Endothelial cell of umbilical vein (primary cell): ENCODE measurements at regions not wholly inside any gene's neighbourhood (a gene's known extent, or its start where the extent isn't known, plus 50 kb on each side); places are given as distances from the start of the nearest gene placed in this dataset.

Experiments
- CTCF ChIP-seq, 2 donors: IDR thresholded peaks; 1 replicate in 1 of 2; 2 replicates in 1 of 2; pipeline ENCODE4 v1.5.1; 2011; ENCODE audit warnings: low read length in 2 of 2, mild to moderate bottlenecking in 2 of 2, moderate library complexity in 2 of 2, control low read depth in 1 of 2, inconsistent platforms in 1 of 2, low read depth in 1 of 2; ENCODE audit not compliant: insufficient read depth in 1 of 2; ENCODE audit errors: extremely low read depth in 1 of 2
- EZH2 ChIP-seq: IDR thresholded peaks from 2 replicates; pipeline ENCODE4 v1.6.1; 2012; ENCODE audit warnings: borderline replicate concordance, low read depth, mild to moderate bottlenecking, moderate library complexity, low read length, inconsistent platforms; ENCODE audit not compliant: severe bottlenecking
- JUN ChIP-seq: IDR thresholded peaks from 2 replicates; pipeline ENCODE4 v1.6.1; 2011; ENCODE audit warnings: borderline replicate concordance, low read depth; ENCODE audit not compliant: insufficient read length, insufficient read depth
- POLR2A ChIP-seq: IDR thresholded peaks from 2 replicates; pipeline ENCODE4 v1.6.1; 2012; ENCODE audit warnings: low read depth, mild to moderate bottlenecking, control low read depth, low read length
- POLR2AphosphoS5 ChIP-seq: IDR thresholded peaks from 2 replicates; pipeline ENCODE4 v1.6.1; 2012; ENCODE audit warnings: low read depth, mild to moderate bottlenecking, control low read depth, low read length, moderate library complexity; ENCODE audit not compliant: insufficient read depth

DNA sequence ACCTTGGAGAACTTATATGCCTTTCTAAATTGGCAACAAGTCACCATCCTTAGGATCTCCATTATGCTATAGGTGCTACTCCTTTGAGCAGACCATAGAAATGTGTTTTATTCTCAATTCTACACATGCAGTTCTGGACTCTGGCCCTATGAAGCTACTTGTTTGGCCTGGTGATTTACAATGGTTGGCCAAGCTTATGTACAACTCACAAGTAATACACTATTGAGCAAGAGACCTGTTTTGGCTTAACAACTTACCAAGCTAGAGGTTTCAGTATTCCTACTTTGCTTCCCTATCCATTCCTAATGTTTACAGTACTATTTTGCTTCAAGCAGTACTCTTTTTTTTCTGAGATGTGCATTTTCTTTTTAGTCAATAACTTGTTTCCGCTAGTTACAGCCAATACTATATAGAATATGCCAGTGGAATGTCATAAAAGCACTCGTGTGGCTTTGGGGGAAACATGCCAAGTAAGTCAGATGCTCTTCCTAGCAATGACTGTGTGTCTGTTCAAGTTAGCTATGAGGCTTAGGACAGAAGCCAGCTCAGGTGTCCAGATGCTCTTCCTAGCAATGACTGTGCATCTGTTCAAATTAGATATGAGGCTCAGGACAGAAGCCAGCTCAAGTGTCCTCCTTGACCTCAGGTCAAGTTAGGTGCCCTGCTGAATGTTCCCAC is 174.9 kb upstream of the SEMA6D start:
- TF ChIP-seq CTCF (IDR thresholded peaks at IDR 0.05; ENCODE audit: extremely low read depth in 1 of 2, insufficient read depth in 1 of 2, low read depth in 1 of 2, low read length in 2 of 2) (no peak), POLR2A (no peak), EZH2 (no peak), JUN (no peak), POLR2AphosphoS5 (no peak)
